Right lobe of liver (tissue), 4 donors: ENCODE measurements at regions not wholly inside any gene's neighbourhood (a gene's known extent, or its start where the extent isn't known, plus 50 kb on each side); places are given as distances from the start of the nearest gene placed in this dataset.

Experiments
- POLR2A ChIP-seq: fragments of 450-650 bp; IDR thresholded peaks from one replicate; pipeline ENCODE4 v1.6.1; 2017; ENCODE audit warnings: antibody characterized with exemption, mild to moderate bottlenecking
- TF ChIP-seq, protein P1 (sequence below), 4 donors: fragments of 200-600 bp in 3 of 4; fragments of 450-650 bp in 1 of 4; IDR thresholded peaks; one replicate each; pipeline versions ENCODE4 v1.5.1 to v1.8.0; 2016 to 2022; ENCODE audit warnings: antibody characterized with exemption in 4 of 4, mild to moderate bottlenecking in 2 of 4
- donor health status: DM: no; HTN: no; CAD: no.
- donor health status: DM: no; HTN: no; CAD: no.
- donor health status: DM: no; HTN: yes; CAD: no.

DNA sequence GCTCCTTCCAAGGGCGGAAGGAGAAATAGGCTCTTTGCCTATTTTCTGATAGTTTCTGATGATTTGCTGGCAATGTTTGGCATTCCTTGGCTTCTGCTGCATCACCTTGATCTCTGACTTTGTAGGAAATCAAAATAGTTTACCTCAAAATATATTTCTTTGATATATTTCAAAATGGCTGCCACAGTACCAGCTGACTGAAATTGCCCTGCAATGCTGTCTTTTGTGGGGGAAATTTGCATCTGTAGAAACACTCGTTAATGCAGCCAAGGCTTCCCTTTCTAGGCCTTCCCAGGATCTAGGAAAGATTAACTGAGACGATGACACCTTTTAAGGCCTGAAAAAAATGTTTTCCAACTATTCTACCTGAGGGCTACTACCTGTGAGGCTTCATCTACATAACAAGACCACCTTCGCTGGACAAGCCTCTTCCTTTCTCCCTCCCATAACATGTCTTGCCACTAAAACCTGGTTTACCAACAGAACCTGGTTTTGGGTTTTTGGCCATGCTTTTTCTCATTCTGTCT lies 212.8 kb upstream of the SSTR1 start:
- TF ChIP-seq, protein P1, sequence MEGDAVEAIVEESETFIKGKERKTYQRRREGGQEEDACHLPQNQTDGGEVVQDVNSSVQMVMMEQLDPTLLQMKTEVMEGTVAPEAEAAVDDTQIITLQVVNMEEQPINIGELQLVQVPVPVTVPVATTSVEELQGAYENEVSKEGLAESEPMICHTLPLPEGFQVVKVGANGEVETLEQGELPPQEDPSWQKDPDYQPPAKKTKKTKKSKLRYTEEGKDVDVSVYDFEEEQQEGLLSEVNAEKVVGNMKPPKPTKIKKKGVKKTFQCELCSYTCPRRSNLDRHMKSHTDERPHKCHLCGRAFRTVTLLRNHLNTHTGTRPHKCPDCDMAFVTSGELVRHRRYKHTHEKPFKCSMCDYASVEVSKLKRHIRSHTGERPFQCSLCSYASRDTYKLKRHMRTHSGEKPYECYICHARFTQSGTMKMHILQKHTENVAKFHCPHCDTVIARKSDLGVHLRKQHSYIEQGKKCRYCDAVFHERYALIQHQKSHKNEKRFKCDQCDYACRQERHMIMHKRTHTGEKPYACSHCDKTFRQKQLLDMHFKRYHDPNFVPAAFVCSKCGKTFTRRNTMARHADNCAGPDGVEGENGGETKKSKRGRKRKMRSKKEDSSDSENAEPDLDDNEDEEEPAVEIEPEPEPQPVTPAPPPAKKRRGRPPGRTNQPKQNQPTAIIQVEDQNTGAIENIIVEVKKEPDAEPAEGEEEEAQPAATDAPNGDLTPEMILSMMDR (IDR thresholded peaks at IDR 0.05), result no peak
- TF ChIP-seq POLR2A, result no peak
